SK-N-SH (cell line): ENCODE measurements at regions not wholly inside any gene's neighbourhood (a gene's known extent, or its start where the extent isn't known, plus 50 kb on each side); places are given as distances from the start of the nearest gene placed in this dataset.
"Not testable (repeated sequence)": the region's sequence is repeated elsewhere in the genome, so short reads cannot be mapped to it uniquely, and the experiment has no call there.

Experiments
- CTCF ChIA-PET: fragments of 300-600, 350-600 bp; formaldehyde crosslinking; extraction: SDS; loops from one replicate; lab custom pipeline; 2021; lab: Yijun Ruan, JAX
- POLR2A ChIA-PET: fragments of 350-600 bp; sonication (Branson Sonifier 250); formaldehyde crosslinking; extraction: SDS; loops from one replicate; lab custom pipeline; 2020; ENCODE audit warnings: antibody characterized with exemption, inconsistent platforms; lab: Yijun Ruan, JAX
- DNase-seq: peaks from one replicate; pipeline ENCODE4 v3.0.0; 2012
- H2AFZ ChIP-seq: fragments of 200-600 bp; sonication (generic); 2 replicates; pipeline ENCODE4 v1.8.1; 2016; ENCODE audit warnings: antibody characterized with exemption, mild to moderate bottlenecking, low read depth
- H3F3A ChIP-seq: fragments of 200-600 bp; sonication (generic); replicated peaks from 2 replicates; pipeline ENCODE3; 2016; ENCODE audit warnings: antibody characterized with exemption, mild to moderate bottlenecking; ENCODE audit not compliant: insufficient read depth
- H3K27ac ChIP-seq, 2 experiments: fragments of 200-500 bp in 1 of 2; fragments of 200-600 bp in 1 of 2; sonication (Bioruptor generic) in 1 of 2; sonication (generic), shearing (Covaris generic) in 1 of 2; 2 replicates each; pipeline versions ENCODE4 v1.5.1 to v1.6.1; 2014 to 2016; ENCODE audit warnings: low read depth in 2 of 2, inconsistent platforms in 1 of 2, low read length in 1 of 2, mild to moderate bottlenecking in 1 of 2, mixed read lengths in 1 of 2
- H3K27me3 ChIP-seq: fragments of 200-600 bp; sonication (generic), shearing (Covaris generic); 2 replicates; pipeline ENCODE4 v1.6.1; 2016; ENCODE audit warnings: mixed run types; ENCODE audit not compliant: insufficient read depth
- H3K36me3 ChIP-seq, 2 experiments: fragments of 200-500 bp in 1 of 2; fragments of 200-600 bp in 1 of 2; sonication (Bioruptor generic) in 1 of 2; sonication (generic) in 1 of 2; replicated peaks in 1 of 2; 2 replicates each; pipeline versions ENCODE3 to v1.5.1; 2014 to 2016; ENCODE audit warnings: low read length in 1 of 2, mild to moderate bottlenecking in 1 of 2; ENCODE audit not compliant: insufficient read depth in 2 of 2, control insufficient read depth in 1 of 2
- H3K4me1 ChIP-seq, 2 experiments: fragments of 200-500 bp in 1 of 2; fragments of 200-600 bp in 1 of 2; sonication (Bioruptor generic) in 1 of 2; sonication (generic), shearing (Covaris generic) in 1 of 2; 2 replicates each; pipeline versions ENCODE4 v1.5.1 to v1.6.1; 2014 to 2016; ENCODE audit warnings: low read depth in 1 of 2, low read length in 1 of 2, mixed run types in 1 of 2; ENCODE audit not compliant: insufficient read depth in 2 of 2, control insufficient read depth in 1 of 2
- H3K4me2 ChIP-seq: fragments of 200-600 bp; sonication (generic), shearing (Covaris generic); 2 replicates; pipeline ENCODE4 v1.6.1; 2017; ENCODE audit warnings: mixed run types
- H3K4me3 ChIP-seq, 2 experiments: fragments of 200-500 bp in 1 of 2; fragments of 200-600 bp in 1 of 2; sonication (Bioruptor generic) in 1 of 2; sonication (generic), shearing (Covaris generic) in 1 of 2; 2 replicates each; pipeline versions ENCODE4 v1.5.1 to v1.8.1; 2014 to 2016; ENCODE audit warnings: low read depth in 2 of 2, inconsistent platforms in 1 of 2, low read length in 1 of 2, mild to moderate bottlenecking in 1 of 2, mixed read lengths in 1 of 2, moderate library complexity in 1 of 2
- H3K79me2 ChIP-seq: fragments of 200-600 bp; sonication (generic); 2 replicates; pipeline ENCODE4 v1.8.1; 2017; ENCODE audit warnings: mild to moderate bottlenecking; ENCODE audit not compliant: insufficient read depth
- H3K9ac ChIP-seq: fragments of 200-600 bp; sonication (generic); 2 replicates; pipeline ENCODE4 v1.6.1; 2017; ENCODE audit warnings: mixed run types
- H3K9me2 ChIP-seq: fragments of 200-600 bp; sonication (generic); 2 replicates; pipeline ENCODE4 v1.6.1; 2017; ENCODE audit warnings: mixed run types
- H3K9me3 ChIP-seq: fragments of 200-600 bp; sonication (generic); 2 replicates; pipeline ENCODE4 v1.6.1; 2017; ENCODE audit warnings: mixed run types, mild to moderate bottlenecking, moderate library complexity
- H4K20me1 ChIP-seq: fragments of 200-600 bp; sonication (generic); 2 replicates; pipeline ENCODE4 v1.6.1; 2017; ENCODE audit warnings: mild to moderate bottlenecking, mixed run types; ENCODE audit not compliant: insufficient read depth
- EP300 ChIP-seq, 2 experiments: IDR thresholded peaks; 2 replicates each; pipeline versions ENCODE4 v1.4.0 to v1.6.1; 2012; ENCODE audit warnings: borderline replicate concordance in 1 of 2, low read depth in 1 of 2, low read length in 1 of 2
- FOSL2 ChIP-seq: IDR thresholded peaks from 2 replicates; pipeline ENCODE4 v1.4.0; 2012; ENCODE audit warnings: low read depth, mild to moderate bottlenecking, moderate library complexity, borderline replicate concordance
- FOXJ3 ChIP-seq: sonication (generic); formaldehyde crosslinking; IDR thresholded peaks from 2 replicates; pipeline ENCODE4 v1.5.1; 2020; ENCODE audit warnings: mild to moderate bottlenecking, missing genetic modification reagents
- GABPA ChIP-seq: IDR thresholded peaks from 2 replicates; pipeline ENCODE4 v1.4.0; 2012; ENCODE audit warnings: low read depth, mild to moderate bottlenecking
- GATA2 ChIP-seq: sonication (generic); formaldehyde crosslinking; IDR thresholded peaks from 2 replicates; pipeline ENCODE4 v1.5.0; 2020; ENCODE audit warnings: mild to moderate bottlenecking, missing genetic modification reagents
- JUND ChIP-seq: IDR thresholded peaks from 2 replicates; pipeline ENCODE4 v1.4.0; 2012
- MXI1 ChIP-seq: IDR thresholded peaks from 2 replicates; pipeline ENCODE4 v1.6.1; 2012; ENCODE audit warnings: mild to moderate bottlenecking, low read depth, low read length, improper control_type of control experiment
- NFIC ChIP-seq: IDR thresholded peaks from 2 replicates; pipeline ENCODE4 v1.4.0; 2012; ENCODE audit warnings: borderline replicate concordance
- NRF1 ChIP-seq: IDR thresholded peaks from 2 replicates; pipeline ENCODE4 v1.6.1; 2012; ENCODE audit warnings: low read depth, mild to moderate bottlenecking, low read length
- POLR2AphosphoS5 ChIP-seq: IDR thresholded peaks from 2 replicates; pipeline ENCODE4 v1.6.1; 2012; ENCODE audit warnings: low read depth, low read length
- RFX5 ChIP-seq: IDR thresholded peaks from 2 replicates; pipeline ENCODE4 v1.6.1; 2012; ENCODE audit warnings: mild to moderate bottlenecking, improper control_type of control experiment, low read length
- TAF1 ChIP-seq: IDR thresholded peaks from 2 replicates; pipeline ENCODE4 v1.6.1; 2012; ENCODE audit warnings: low read depth, mild to moderate bottlenecking, low read length, moderate library complexity, borderline replicate concordance
- TCF12 ChIP-seq: IDR thresholded peaks from 2 replicates; pipeline ENCODE4 v1.4.0; 2012
- YY1 ChIP-seq: IDR thresholded peaks from 2 replicates; pipeline ENCODE4 v1.4.0; 2012; ENCODE audit warnings: low read depth, mild to moderate bottlenecking
- WGBS: methylation state at CpG from one replicate; pipeline ENCODE4 v1.1.6; 2017; ENCODE audit warnings: low lambda C conversion rate; 5-methylcytosine and 5-hydroxymethylcytosine counted together
- TF ChIP-seq, protein P1 (sequence below): IDR thresholded peaks from 2 replicates; pipeline ENCODE4 v1.4.0; 2012; ENCODE audit warnings: low read depth
- TF ChIP-seq, protein P2 (sequence below): IDR thresholded peaks from 2 replicates; pipeline ENCODE4; 2012
- TF ChIP-seq, protein P3 (sequence below): IDR thresholded peaks from 2 replicates; pipeline ENCODE4 v1.6.1; 2012; ENCODE audit warnings: mild to moderate bottlenecking, low read depth, low read length, moderate library complexity
- TF ChIP-seq, protein P4 (sequence below): fragments of 150-350 bp; IDR thresholded peaks from 2 replicates; pipeline ENCODE4 v1.6.1; 2017; ENCODE audit warnings: antibody characterized with exemption, low read length, low read depth, borderline replicate concordance
- TF ChIP-seq, protein P5 (sequence below): IDR thresholded peaks from 2 replicates; pipeline ENCODE4 v1.4.0; 2012; ENCODE audit warnings: low read depth, borderline replicate concordance
- TF ChIP-seq, protein P6 (sequence below): IDR thresholded peaks from 2 replicates; pipeline ENCODE4 v1.4.0; 2012; ENCODE audit warnings: low read depth, borderline replicate concordance

DNA sequence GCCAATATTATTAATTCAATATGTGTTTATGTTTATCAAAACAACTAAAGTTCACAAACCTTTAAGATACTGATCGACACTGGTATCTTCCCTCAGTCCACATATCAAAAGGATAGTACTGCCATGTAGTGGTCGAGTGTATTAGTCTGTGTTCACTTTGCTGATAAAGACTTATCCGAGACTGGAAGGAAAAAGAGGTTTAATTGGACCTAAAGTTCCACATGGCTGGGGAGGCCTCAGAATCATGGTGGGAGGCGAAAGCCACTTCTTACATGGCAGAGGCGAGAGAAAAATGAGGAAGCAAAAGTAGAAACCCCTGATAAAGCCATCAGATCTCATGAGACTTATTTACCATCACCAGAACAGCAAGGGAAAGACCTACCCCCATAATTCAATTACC, 325.4 kb upstream of the PHF14 start:
- H3K27ac ChIP-seq = no peak overlapping the region
- peaks cover 0 to 2% of the 10 kb centered on the region in 2 experiments; a peak in 1 of 4 replicates for H3K4me1 ChIP-seq
- TF ChIP-seq, protein P1, sequence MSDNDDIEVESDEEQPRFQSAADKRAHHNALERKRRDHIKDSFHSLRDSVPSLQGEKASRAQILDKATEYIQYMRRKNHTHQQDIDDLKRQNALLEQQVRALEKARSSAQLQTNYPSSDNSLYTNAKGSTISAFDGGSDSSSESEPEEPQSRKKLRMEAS = no peak
- no peak for TF ChIP-seq TCF12
- TF ChIP-seq FOSL2 = no peak
- TF ChIP-seq MXI1 = no peak
- TF ChIP-seq POLR2AphosphoS5 = no peak
- no peak for TF ChIP-seq RFX5
- TF ChIP-seq, protein P2, sequence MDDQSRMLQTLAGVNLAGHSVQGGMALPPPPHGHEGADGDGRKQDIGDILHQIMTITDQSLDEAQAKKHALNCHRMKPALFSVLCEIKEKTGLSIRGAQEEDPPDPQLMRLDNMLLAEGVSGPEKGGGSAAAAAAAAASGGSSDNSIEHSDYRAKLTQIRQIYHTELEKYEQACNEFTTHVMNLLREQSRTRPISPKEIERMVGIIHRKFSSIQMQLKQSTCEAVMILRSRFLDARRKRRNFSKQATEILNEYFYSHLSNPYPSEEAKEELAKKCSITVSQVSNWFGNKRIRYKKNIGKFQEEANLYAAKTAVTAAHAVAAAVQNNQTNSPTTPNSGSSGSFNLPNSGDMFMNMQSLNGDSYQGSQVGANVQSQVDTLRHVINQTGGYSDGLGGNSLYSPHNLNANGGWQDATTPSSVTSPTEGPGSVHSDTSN = no peak
- TF ChIP-seq NFIC = no peak
- TF ChIP-seq GABPA = no peak
- TF ChIP-seq EP300 (IDR thresholded peaks at IDR 0.05; ENCODE audit: borderline replicate concordance in 1 of 2, low read depth in 1 of 2, low read length in 1 of 2) = no peak
- TF ChIP-seq, protein P3, sequence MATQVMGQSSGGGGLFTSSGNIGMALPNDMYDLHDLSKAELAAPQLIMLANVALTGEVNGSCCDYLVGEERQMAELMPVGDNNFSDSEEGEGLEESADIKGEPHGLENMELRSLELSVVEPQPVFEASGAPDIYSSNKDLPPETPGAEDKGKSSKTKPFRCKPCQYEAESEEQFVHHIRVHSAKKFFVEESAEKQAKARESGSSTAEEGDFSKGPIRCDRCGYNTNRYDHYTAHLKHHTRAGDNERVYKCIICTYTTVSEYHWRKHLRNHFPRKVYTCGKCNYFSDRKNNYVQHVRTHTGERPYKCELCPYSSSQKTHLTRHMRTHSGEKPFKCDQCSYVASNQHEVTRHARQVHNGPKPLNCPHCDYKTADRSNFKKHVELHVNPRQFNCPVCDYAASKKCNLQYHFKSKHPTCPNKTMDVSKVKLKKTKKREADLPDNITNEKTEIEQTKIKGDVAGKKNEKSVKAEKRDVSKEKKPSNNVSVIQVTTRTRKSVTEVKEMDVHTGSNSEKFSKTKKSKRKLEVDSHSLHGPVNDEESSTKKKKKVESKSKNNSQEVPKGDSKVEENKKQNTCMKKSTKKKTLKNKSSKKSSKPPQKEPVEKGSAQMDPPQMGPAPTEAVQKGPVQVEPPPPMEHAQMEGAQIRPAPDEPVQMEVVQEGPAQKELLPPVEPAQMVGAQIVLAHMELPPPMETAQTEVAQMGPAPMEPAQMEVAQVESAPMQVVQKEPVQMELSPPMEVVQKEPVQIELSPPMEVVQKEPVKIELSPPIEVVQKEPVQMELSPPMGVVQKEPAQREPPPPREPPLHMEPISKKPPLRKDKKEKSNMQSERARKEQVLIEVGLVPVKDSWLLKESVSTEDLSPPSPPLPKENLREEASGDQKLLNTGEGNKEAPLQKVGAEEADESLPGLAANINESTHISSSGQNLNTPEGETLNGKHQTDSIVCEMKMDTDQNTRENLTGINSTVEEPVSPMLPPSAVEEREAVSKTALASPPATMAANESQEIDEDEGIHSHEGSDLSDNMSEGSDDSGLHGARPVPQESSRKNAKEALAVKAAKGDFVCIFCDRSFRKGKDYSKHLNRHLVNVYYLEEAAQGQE = no peak
- no peak for TF ChIP-seq TAF1
- no peak for TF ChIP-seq NRF1
- TF ChIP-seq YY1 = no peak
- no peak for TF ChIP-seq FOXJ3 (CRISPR knock-in tag)
- TF ChIP-seq, protein P4, sequence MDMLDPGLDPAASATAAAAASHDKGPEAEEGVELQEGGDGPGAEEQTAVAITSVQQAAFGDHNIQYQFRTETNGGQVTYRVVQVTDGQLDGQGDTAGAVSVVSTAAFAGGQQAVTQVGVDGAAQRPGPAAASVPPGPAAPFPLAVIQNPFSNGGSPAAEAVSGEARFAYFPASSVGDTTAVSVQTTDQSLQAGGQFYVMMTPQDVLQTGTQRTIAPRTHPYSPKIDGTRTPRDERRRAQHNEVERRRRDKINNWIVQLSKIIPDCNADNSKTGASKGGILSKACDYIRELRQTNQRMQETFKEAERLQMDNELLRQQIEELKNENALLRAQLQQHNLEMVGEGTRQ = no peak
- no peak for TF ChIP-seq JUND
- TF ChIP-seq GATA2 (CRISPR knock-in tag) = no peak
- TF ChIP-seq, protein P5, sequence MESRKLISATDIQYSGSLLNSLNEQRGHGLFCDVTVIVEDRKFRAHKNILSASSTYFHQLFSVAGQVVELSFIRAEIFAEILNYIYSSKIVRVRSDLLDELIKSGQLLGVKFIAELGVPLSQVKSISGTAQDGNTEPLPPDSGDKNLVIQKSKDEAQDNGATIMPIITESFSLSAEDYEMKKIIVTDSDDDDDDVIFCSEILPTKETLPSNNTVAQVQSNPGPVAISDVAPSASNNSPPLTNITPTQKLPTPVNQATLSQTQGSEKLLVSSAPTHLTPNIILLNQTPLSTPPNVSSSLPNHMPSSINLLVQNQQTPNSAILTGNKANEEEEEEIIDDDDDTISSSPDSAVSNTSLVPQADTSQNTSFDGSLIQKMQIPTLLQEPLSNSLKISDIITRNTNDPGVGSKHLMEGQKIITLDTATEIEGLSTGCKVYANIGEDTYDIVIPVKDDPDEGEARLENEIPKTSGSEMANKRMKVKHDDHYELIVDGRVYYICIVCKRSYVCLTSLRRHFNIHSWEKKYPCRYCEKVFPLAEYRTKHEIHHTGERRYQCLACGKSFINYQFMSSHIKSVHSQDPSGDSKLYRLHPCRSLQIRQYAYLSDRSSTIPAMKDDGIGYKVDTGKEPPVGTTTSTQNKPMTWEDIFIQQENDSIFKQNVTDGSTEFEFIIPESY = no peak
- TF ChIP-seq, protein P6, sequence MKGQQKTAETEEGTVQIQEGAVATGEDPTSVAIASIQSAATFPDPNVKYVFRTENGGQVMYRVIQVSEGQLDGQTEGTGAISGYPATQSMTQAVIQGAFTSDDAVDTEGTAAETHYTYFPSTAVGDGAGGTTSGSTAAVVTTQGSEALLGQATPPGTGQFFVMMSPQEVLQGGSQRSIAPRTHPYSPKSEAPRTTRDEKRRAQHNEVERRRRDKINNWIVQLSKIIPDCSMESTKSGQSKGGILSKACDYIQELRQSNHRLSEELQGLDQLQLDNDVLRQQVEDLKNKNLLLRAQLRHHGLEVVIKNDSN = no peak
- H3K9ac ChIP-seq = no peak overlapping the region
- no peaks in the 10 kb centered on the region for H3K79me2 ChIP-seq
- no peaks in the 10 kb centered on the region for H3K27me3 ChIP-seq
- H3K4me3 ChIP-seq = no peak overlapping the region
- ChIA-PET CTCF (no interaction called here), POLR2A (interaction anchor here (0.6 kb wide), 1 partner anchor 253 kb away, joined by 5 read pairs; no protein-coding TSS in a partner anchor)
- WGBS = 18% methylated on average over 5 of the region's 5 CpGs
- H3K36me3 ChIP-seq = no peaks in the 10 kb centered on the region
- H3K9me3 ChIP-seq = no peaks in the 10 kb centered on the region
- no peaks in the 10 kb centered on the region for H3K9me2 ChIP-seq
- no peaks in the 10 kb centered on the region for H3F3A ChIP-seq
- H2AFZ ChIP-seq = no peak overlapping the region
- H4K20me1 ChIP-seq = no peaks in the 10 kb centered on the region
- DNase-seq = no peak
- H3K4me2 ChIP-seq = no peak overlapping the region

DNA sequence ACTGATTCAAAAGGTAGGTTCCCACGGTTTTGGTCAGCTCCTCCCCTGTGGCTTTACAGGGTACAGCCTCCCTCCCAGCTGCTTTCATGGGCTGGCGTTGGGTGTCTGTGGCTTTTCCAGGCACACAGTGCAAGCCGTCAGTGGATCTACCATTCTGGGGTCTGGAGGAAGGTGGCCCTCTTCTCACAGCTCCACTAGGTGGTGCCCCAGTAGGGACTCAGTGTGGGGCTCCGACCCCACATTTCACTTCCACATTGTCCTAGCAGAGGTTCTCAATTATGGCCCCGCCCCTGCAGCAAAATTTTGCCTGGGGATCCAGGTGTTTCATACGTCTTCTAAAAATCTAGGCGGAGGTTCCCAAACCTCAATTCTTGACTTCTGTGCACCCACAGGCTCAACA, 324.6 kb upstream of the PHF14 start:
- H3K36me3 ChIP-seq, H3K4me2 ChIP-seq, H3K4me1 ChIP-seq, H3K9ac ChIP-seq, CTCF ChIA-PET, H3F3A ChIP-seq, H3K79me2 ChIP-seq, H4K20me1 ChIP-seq, H3K27me3 ChIP-seq, DNase-seq, H3K27ac ChIP-seq, H3K9me3 ChIP-seq, H3K4me3 ChIP-seq, H3K9me2 ChIP-seq, H2AFZ ChIP-seq, POLR2A ChIA-PET: not testable (repeated sequence)
- 27% methylated on average over 7 of the region's 7 CpGs for WGBS
